ENCODE measurements at regions not wholly inside any gene's neighbourhood (a gene's known extent, or its start where the extent isn't known, plus 50 kb on each side); places are given as distances from the start of the nearest gene placed in this dataset.
"Not testable (repeated sequence)": the region's sequence is repeated elsewhere in the genome, so short reads cannot be mapped to it uniquely, and the experiment has no call there.

- no peaks in the 10 kb centered on the region for H4K20me1 ChIP-seq
- no peak overlapping the region for H3K4me3 ChIP-seq
- no peak overlapping the region for H3K4me2 ChIP-seq
- TF ChIP-seq Cebpa-rat (IDR thresholded peaks at IDR 0.05), result no peak
- H3K9me3 ChIP-seq, result no peaks in the 10 kb centered on the region
- no peaks in the 10 kb centered on the region for H3K27me3 ChIP-seq
- H3K36me3 ChIP-seq, result no peaks in the 10 kb centered on the region
- peaks cover 11% of the 10 kb centered on the region; the same call in 1 of the 2 replicates for H3K4me1 ChIP-seq
- H3K9ac ChIP-seq, result no peak overlapping the region
- no peak overlapping the region for H3K27ac ChIP-seq
Observed at GRCh38 chr14:58738189-58738836, 100.6 kb downstream of the DACT1 start.

GRCh38 chr14:58738876-58739275 is 101.1 kb downstream of the DACT1 start:
- no peaks in the 10 kb centered on the region for H4K20me1 ChIP-seq
- H3K4me1 ChIP-seq, result peaks cover 16% of the 10 kb centered on the region; the same call in 1 of the 2 replicates
- H3K36me3 ChIP-seq, result no peaks in the 10 kb centered on the region
- H3K9ac ChIP-seq, result no peak overlapping the region
- H3K27ac ChIP-seq, result no peak overlapping the region
- H3K9me3 ChIP-seq, result no peaks in the 10 kb centered on the region
- TF ChIP-seq Cebpa-rat (IDR thresholded peaks at IDR 0.05), result no peak
- H3K27me3 ChIP-seq, result no peaks in the 10 kb centered on the region
- H3K4me2 ChIP-seq, result 0 out of 2 replicates have a peak overlapping the region, but pooled peaks have one; percentile 10
- H3K4me3 ChIP-seq, result no peak overlapping the region

- Histone ChIP-seq H3K9ac (no peak overlapping the region), H4K20me1 (no peaks in the 10 kb centered on the region), H3K4me1 (peaks cover 21% of the 10 kb centered on the region; the same call in 1 of the 2 replicates), H3K36me3 (no peaks in the 10 kb centered on the region), H3K27me3 (no peaks in the 10 kb centered on the region), H3K27ac (no peak overlapping the region), H3K4me2 (no peak overlapping the region), H3K4me3 (no peak overlapping the region), H3K9me3 (no peaks in the 10 kb centered on the region)
- TF ChIP-seq Cebpa-rat (IDR thresholded peaks at IDR 0.05), result no peak
Observed at GRCh38 chr14:58739674-58740073, 101.9 kb downstream of the DACT1 start.

GRCh38 chr14:58740379-58740935 is 102.7 kb downstream of the DACT1 start:
- no peak overlapping the region for H3K9ac ChIP-seq
- no peak overlapping the region for H3K4me2 ChIP-seq
- H3K27me3 ChIP-seq, result no peaks in the 10 kb centered on the region
- TF ChIP-seq Cebpa-rat (IDR thresholded peaks at IDR 0.05), result no peak
- no peaks in the 10 kb centered on the region for H3K36me3 ChIP-seq
- no peaks in the 10 kb centered on the region for H4K20me1 ChIP-seq
- H3K27ac ChIP-seq, result no peak overlapping the region
- H3K4me3 ChIP-seq, result no peak overlapping the region
- H3K9me3 ChIP-seq, result no peaks in the 10 kb centered on the region
- peaks cover 21% of the 10 kb centered on the region; the same call in 1 of the 2 replicates for H3K4me1 ChIP-seq

GRCh38 chr14:58744801-58745394 is 107.1 kb downstream of the DACT1 start:
- no peak overlapping the region for H3K27ac ChIP-seq
- TF ChIP-seq Cebpa-rat (IDR thresholded peaks at IDR 0.05), result no peak
- H3K4me3 ChIP-seq, result no peak overlapping the region
- H3K4me1 ChIP-seq, result peaks cover 21% of the 10 kb centered on the region
- no peaks in the 10 kb centered on the region for H4K20me1 ChIP-seq
- no peak overlapping the region for H3K4me2 ChIP-seq
- no peaks in the 10 kb centered on the region for H3K9me3 ChIP-seq
- H3K27me3 ChIP-seq, result no peaks in the 10 kb centered on the region
- no peak overlapping the region for H3K9ac ChIP-seq
- H3K36me3 ChIP-seq, result no peaks in the 10 kb centered on the region

- Histone ChIP-seq H3K9ac (no peak overlapping the region), H3K4me2 (no peak overlapping the region)
Observed at GRCh38 chr14:58746261-58746660, 108.5 kb downstream of the DACT1 start.

GRCh38 chr14:58746701-58747100 is 108.9 kb downstream of the DACT1 start:
- no peak for TF ChIP-seq Cebpa-rat (IDR thresholded peaks at IDR 0.05)
- no peak overlapping the region for H3K9ac ChIP-seq
- no peak overlapping the region for H3K4me3 ChIP-seq
- no peaks in the 10 kb centered on the region for H4K20me1 ChIP-seq
- peaks cover 23% of the 10 kb centered on the region for H3K4me1 ChIP-seq
- H3K27ac ChIP-seq, result no peak overlapping the region
- H3K27me3 ChIP-seq, result no peaks in the 10 kb centered on the region
- H3K4me2 ChIP-seq, result no peak overlapping the region
- no peaks in the 10 kb centered on the region for H3K36me3 ChIP-seq
- peaks cover 10% of the 10 kb centered on the region for H3K9me3 ChIP-seq

More at GRCh38 chr14:58746261-58746660, 108.5 kb downstream of the DACT1 start:
- H4K20me1 ChIP-seq, result no peaks in the 10 kb centered on the region
- peaks cover 23% of the 10 kb centered on the region for H3K4me1 ChIP-seq
- no peak overlapping the region for H3K27ac ChIP-seq
- H3K9me3 ChIP-seq, result peaks cover 6% of the 10 kb centered on the region
- H3K4me3 ChIP-seq, result no peak overlapping the region
- H3K27me3 ChIP-seq, result no peaks in the 10 kb centered on the region
- no peak for TF ChIP-seq Cebpa-rat (IDR thresholded peaks at IDR 0.05)
- no peaks in the 10 kb centered on the region for H3K36me3 ChIP-seq

GRCh38 chr14:58747181-58747580 is 109.4 kb downstream of the DACT1 start:
- TF ChIP-seq Cebpa-rat (IDR thresholded peaks at IDR 0.05), result no peak
- H3K4me3 ChIP-seq, result no peak overlapping the region
- H3K36me3 ChIP-seq, result no peaks in the 10 kb centered on the region
- H3K4me1 ChIP-seq, result peaks cover 27% of the 10 kb centered on the region
- no peak overlapping the region for H3K4me2 ChIP-seq
- H3K27ac ChIP-seq, result no peak overlapping the region
- peaks cover 15% of the 10 kb centered on the region for H3K9me3 ChIP-seq
- H4K20me1 ChIP-seq, result no peaks in the 10 kb centered on the region
- no peak overlapping the region for H3K9ac ChIP-seq
- no peaks in the 10 kb centered on the region for H3K27me3 ChIP-seq

GRCh38 chr14:58748251-58748650 is 110.5 kb downstream of the DACT1 start:
- H3K36me3 ChIP-seq, H4K20me1 ChIP-seq, H3K4me3 ChIP-seq, H3K27ac ChIP-seq, H3K4me2 ChIP-seq, H3K27me3 ChIP-seq, H3K9ac ChIP-seq: not testable (repeated sequence)
- peaks cover 38% of the 10 kb centered on the region for H3K4me1 ChIP-seq
- H3K9me3 ChIP-seq, result peaks cover 16% of the 10 kb centered on the region

- H3K9ac ChIP-seq, result no peak overlapping the region
- H3K36me3 ChIP-seq, result no peaks in the 10 kb centered on the region
- H3K4me1 ChIP-seq, result peaks cover 40% of the 10 kb centered on the region
- H3K27me3 ChIP-seq, result no peaks in the 10 kb centered on the region
- H3K4me3 ChIP-seq, result no peak overlapping the region
- peak overlapping the region; percentile 50 for H3K4me2 ChIP-seq
- H4K20me1 ChIP-seq, result no peaks in the 10 kb centered on the region
- peaks cover 16% of the 10 kb centered on the region for H3K9me3 ChIP-seq
- H3K27ac ChIP-seq, result no peak overlapping the region
- no peak for TF ChIP-seq Cebpa-rat (IDR thresholded peaks at IDR 0.05)
Observed at GRCh38 chr14:58749066-58749669, 111.4 kb downstream of the DACT1 start.
